ENCODE measurements at regions not wholly inside any gene's neighbourhood (a gene's known extent, or its start where the extent isn't known, plus 50 kb on each side); places are given as distances from the start of the nearest gene placed in this dataset.
A peak's percentile ranks its signal among the peaks of the same experiment; 100 is the strongest.
"Not testable (repeated sequence)": the region's sequence is repeated elsewhere in the genome, so short reads cannot be mapped to it uniquely, and the experiment has no call there.

DNA sequence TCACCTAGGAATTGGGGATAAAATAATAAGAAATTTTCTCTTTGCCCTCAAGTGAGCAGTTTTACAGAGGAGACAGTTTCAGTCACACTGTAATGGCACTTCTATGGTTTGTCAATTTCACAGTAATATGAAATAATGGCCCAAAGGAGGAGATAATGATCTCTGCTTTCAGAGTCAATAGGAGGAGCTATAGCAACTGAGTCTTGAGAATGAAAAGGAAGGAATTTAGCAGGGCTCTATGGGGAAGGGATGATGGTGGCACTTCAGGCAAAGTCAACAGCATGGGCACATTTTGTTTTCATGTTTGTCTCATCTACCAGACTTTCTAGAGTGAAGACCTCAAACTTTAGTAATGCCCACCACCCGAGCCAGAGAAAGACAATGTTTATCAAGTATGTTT is 138.3 kb upstream of the HMGN3 start:
- no peak overlapping the region for H3K4me3 ChIP-seq (ENCODE audit: low read length)
- TF ChIP-seq, protein P1, sequence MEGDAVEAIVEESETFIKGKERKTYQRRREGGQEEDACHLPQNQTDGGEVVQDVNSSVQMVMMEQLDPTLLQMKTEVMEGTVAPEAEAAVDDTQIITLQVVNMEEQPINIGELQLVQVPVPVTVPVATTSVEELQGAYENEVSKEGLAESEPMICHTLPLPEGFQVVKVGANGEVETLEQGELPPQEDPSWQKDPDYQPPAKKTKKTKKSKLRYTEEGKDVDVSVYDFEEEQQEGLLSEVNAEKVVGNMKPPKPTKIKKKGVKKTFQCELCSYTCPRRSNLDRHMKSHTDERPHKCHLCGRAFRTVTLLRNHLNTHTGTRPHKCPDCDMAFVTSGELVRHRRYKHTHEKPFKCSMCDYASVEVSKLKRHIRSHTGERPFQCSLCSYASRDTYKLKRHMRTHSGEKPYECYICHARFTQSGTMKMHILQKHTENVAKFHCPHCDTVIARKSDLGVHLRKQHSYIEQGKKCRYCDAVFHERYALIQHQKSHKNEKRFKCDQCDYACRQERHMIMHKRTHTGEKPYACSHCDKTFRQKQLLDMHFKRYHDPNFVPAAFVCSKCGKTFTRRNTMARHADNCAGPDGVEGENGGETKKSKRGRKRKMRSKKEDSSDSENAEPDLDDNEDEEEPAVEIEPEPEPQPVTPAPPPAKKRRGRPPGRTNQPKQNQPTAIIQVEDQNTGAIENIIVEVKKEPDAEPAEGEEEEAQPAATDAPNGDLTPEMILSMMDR (conservative IDR thresholded peaks at IDR 0.05; ENCODE audit: low read depth, low read length), result no peak
- no peak for DNase-seq (ENCODE audit: low read depth)

DNA sequence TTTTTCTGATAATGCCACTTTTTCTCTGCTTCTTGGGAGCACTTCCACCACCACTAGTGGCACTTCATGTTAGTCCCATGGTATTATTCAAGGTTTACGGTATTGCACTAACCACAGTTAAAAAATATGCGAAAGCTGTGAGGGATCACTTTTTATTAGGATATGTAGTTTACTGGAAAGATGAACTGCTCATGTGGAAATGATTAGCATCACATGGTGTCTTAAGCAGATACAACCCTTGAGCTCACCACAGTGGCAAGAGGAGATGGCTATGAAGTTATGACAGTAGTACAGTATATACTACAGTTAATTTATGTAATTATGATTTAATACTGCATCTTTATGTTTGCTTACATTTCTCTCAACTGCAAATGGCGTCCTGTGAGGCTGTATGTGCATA is 134.5 kb upstream of the HMGN3 start:
- TF ChIP-seq, protein P1 (conservative IDR thresholded peaks at IDR 0.05; ENCODE audit: low read depth, low read length), result no peak
- no peak overlapping the region for H3K4me3 ChIP-seq (ENCODE audit: low read length)
- no peak for DNase-seq (ENCODE audit: low read depth)

DNA sequence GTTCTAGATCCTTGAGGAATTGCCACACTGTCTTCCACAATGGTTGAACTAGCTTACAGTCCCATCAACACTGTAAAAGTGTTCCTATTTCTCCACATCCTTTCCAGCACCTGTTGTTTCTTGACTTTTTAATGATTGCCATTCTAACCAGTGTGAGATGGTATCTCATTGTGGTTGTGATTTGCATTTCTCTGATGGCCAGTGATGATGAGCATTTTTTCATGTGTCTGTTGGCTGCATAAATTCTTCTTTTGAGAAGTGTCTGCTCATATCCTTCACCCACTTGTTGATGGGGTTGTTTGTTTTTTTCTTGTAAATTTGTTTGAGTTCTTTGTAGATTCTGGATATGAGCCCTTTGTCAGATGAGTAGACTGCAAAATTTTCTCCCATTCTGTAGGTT is 129.0 kb upstream of the HMGN3 start:
- DNase-seq (ENCODE audit: low read depth); H3K4me3 ChIP-seq (ENCODE audit: low read length): not testable (repeated sequence)

DNA sequence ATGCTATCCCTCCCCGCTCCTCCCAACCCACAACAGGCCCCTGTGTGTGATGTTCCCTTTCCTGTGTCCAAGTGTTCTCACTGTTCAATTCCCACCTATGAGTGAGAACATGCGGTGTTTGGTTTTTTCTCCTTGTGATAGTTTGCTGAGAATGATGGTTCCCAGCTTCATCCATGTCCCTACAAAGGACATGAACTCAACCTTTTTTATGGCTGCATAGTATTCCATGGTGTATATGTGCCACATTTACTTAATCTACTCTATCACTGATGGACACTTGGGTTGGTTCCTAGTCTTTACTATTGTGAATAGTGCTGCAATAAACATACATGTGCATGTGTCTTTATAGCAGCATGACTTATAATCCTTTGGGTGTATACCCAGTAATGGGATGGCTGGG is 126.6 kb upstream of the HMGN3 start:
- DNase-seq (ENCODE audit: low read depth), result not testable (repeated sequence)

DNA sequence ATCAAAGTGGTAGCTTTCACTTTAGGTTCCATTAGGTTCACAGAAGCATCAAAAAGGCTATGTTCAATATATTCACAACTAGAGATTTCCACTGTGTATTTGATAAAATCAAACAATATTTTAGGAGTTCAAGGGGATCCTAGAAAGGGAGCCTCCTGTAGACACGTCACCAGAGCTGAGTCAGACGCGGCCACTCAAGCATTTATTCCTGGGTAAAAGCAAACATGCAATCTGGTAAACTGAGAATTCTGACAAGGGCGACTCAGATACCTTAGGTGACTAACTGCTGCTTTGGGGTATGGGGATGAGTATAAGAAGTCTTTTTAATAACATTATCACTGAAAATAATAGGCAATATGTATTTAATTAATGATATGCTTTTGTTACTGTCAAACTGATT is 118.7 kb upstream of the HMGN3 start:
- DNase-seq (ENCODE audit: low read depth), result no peak
- no peak overlapping the region for H3K4me3 ChIP-seq (ENCODE audit: low read length)
- TF ChIP-seq, protein P1 (conservative IDR thresholded peaks at IDR 0.05; ENCODE audit: low read depth, low read length), result no peak

More for the DNA sequence above, 126.6 kb upstream of the HMGN3 start:
- not testable (repeated sequence) for H3K4me3 ChIP-seq (ENCODE audit: low read length)

DNA sequence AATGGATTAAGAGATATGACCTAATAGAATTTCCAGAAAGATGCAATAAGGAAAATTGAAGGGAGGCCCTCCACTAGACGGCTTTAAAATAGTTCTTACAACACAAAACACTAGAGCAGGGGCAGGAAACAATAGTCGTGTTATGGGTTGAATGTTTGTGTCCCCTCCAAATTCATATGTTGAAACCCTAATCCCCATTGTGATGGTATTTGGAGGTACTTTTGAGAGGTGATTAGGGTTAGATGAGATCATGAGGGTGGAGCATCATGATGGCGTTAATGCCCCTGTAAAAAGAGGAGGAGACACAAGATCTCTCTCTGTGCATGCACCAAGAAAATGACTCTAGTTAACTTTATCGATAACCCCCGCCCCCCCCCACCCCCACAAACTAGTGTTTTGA is 104.0 kb upstream of the HMGN3 start:
- H3K4me3 ChIP-seq (ENCODE audit: low read length), result no peak overlapping the region
- TF ChIP-seq, protein P1 (conservative IDR thresholded peaks at IDR 0.05; ENCODE audit: low read depth, low read length), result no peak
- DNase-seq (ENCODE audit: low read depth), result no peak

DNA sequence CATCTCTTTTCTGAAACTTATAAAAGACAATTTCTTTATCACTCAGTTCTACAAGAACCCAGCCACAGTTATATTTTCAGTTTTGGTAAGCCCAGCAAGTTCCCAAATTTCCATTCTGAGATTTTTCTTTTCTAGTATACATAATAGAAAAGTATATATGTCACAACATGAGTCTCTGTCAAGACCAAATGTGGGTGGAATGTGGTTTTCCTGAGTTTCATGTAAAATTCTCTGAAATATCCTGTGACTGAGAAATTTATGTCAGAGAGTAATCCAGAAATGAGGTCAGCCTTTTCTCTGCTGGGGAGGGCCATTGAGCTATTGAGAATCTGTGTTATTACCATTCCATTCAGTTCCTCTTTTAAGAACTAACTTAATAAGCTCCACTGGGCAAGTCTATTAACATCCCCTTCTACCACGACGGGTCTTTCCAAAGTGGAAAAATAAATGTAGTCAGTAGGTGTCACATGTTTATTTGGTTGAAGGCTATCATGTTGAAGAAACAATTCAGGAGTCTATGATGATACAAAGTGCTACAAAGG is 100.7 kb upstream of the HMGN3 start:
- DNase-seq (ENCODE audit: low read depth), result peak; percentile 15
- TF ChIP-seq, protein P1 (conservative IDR thresholded peaks at IDR 0.05; ENCODE audit: low read depth, low read length), result no peak

DNA sequence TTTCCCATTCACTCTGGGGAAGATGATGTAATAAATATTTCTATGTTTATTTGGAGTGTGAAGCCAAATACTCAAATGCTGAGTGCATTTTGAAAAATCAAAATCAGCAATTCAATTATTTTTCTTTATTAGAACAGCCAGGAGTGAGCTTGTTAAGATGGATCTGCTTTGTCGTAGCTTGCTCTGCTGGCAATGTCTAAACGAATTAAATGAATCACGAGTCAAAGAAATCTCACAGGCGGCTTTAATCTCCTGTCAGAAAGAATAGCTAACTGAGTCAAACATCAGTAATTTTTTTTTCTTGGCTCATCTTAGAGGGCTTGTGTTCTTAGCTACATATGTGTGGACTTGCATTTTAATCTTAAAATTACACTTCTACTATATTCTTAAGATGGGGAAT is 100.2 kb upstream of the HMGN3 start:
- peak; percentile 77 for DNase-seq (ENCODE audit: low read depth)
- no peak overlapping the region for H3K4me3 ChIP-seq (ENCODE audit: low read length)
- TF ChIP-seq, protein P1 (conservative IDR thresholded peaks at IDR 0.05; ENCODE audit: low read depth, low read length), result no peak

More for the DNA sequence above, 100.7 kb upstream of the HMGN3 start:
- H3K4me3 ChIP-seq (ENCODE audit: low read length), result no peak overlapping the region

Data from retinal pigment epithelial cell (primary cell).